GM18502 (cell line): ENCODE measurements at regions not wholly inside any gene's neighbourhood (a gene's known extent, or its start where the extent isn't known, plus 50 kb on each side); places are given as distances from the start of the nearest gene placed in this dataset.
"Not testable (repeated sequence)": the region's sequence is repeated elsewhere in the genome, so short reads cannot be mapped to it uniquely, and the experiment has no call there.

ENCODE experiments used
- ATAC-seq: cut with Tn5 transposase; IDR thresholded peaks from one replicate; pipeline ENCODE4 v1.9.1; 2021; ENCODE audit warnings: mild to moderate bottlenecking; ENCODE audit not compliant: unreplicated experiment, poor library complexity

DNA sequence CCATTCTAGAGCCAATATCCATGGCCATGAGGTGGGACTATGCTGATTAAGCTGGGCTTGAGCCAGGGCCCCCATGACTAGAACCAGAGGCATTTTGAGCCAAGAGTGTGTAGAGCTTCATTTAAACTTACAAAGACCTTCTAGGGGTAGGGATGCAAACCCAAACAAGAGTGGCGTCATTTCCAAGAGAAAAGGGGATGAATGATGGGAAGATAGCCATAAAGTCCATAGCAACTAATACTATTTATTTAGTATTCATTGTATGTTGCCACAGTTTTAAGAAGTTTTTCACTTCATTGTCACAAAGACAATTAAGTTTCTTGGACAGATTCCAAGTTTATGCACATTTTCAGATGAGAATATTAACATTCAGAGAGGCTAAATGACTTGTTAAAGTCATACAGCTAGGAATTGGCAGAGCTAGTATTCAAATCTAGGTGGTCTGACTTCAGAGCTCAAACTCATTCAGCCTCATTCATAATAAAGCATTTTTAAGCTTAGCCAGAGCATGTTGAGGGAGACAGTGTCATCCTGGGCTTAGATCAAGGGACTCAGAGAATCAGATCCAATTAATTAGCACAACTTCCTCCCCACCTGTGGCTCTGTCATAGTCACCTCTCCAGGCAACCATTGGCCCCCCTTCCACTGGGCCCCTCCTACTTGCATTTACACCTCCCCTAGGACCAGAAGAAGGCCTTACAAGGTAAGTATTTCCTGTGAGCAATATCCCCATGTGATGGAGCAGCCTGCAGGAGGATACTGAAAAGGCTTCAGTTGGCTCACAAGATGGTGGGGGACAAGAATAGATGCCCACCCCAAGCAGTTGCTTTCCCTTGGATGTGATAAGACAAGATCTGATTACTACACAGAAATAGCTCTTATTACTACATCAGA lies 95.0 kb upstream of the PCSK1 start:
- ATAC-seq, result no peak

DNA sequence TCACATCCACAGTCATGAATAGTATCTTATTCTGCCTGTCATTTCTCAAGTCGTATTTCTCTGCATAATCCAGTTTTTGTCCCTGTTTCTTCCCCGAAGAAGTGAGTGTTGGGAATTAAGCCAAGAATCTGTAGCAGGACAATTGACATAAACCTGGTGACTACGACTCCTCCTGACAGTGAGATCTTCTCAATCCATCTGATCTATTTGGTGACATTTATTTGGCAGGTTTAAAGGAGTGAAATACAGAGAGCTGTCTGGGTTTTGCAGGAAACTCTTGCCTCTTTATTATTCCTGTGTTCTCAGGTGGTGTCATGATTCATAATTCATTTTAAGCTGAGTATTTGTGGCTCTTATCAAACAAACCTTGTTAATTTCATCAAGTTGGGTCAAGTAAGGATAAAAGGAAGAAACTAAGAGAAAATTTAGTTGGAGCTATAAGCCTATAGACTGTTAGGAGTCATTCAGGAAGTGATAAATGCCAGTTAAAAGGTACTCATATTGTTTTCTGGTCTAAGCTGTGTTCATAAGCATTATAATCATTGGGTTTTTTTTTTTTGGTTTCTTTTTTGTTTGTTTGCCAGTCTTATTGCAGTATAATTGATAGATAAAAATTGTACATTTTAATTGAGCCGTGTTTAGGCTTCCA lies 95.9 kb upstream of the PCSK1 start:
- ATAC-seq, result no peak

DNA sequence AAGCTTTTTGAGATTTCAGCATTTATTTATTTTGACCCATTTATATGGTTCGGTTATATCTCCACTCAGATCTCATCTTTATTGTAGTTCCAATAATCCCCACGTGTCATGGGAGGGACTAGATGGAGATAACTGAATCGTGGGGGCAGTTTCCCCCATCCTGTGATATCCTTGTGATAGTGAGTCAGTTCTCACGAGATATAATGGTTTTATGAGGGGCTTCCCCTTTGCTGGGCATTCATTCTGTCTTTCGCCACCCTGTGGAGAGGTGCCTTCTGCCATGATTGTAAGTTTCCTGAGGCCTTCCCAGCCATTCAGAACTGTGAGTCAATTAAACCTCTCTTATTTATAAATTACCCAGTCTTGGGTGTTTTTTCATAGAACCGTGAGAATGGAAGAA lies 96.5 kb upstream of the PCSK1 start:
- no peak for ATAC-seq

DNA sequence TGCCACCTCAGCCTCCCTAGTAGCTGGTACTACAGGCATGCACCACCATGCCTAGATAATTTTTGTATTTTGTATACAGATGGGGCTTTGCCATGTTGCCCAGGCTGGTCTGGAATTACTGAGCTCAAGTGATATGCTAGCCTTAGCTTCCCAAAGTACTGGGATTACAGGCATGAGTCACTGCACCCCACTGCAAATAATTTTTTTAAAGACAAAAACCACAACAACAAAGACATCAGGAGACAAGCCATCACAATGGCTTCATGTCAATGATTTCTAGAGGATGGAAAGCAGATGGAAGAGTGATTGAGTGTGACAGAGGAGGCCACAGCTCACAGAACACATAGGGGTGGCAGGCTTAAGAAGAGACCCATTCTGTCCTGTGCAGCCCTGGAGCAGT lies 97.9 kb upstream of the PCSK1 start:
- ATAC-seq, result no peak

DNA sequence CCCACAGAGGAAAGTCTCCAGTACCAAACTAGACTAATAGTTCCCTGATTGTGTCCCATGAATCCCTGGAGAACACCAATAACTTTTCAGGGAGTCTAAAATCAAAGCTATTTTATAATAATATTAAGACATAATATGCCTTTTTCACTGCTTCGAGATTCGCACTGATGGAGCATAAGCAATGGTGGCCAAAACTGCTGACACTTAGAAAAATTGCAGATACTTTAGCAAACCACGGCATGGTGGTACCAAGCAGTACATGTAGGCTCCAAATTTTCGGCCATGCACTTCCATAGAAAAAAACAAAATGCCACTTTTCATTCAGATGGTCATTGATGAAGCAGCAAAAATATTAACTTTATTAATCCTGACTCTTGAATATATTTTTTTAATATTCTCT lies 100.3 kb upstream of the PCSK1 start:
- ATAC-seq, result no peak

DNA sequence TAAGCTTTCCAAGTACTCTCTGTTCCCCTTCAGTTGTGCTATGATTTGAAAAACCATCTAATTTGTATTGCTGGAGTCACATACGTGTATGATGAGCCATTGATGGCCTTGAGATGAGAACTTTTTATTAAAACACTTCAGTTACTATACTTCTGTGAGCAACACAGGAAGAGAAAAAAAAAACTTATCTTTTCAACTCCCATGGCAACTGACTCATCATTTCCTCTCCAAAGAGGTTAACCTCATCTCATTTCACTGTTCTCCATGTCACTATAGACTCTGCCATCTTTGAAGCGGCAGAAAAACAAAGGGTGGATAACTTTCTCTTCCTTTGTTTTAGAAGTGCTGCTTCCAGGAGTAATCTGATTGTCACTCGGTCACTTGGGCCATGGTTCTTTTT lies 104.3 kb upstream of the PCSK1 start:
- ATAC-seq, result no peak

DNA sequence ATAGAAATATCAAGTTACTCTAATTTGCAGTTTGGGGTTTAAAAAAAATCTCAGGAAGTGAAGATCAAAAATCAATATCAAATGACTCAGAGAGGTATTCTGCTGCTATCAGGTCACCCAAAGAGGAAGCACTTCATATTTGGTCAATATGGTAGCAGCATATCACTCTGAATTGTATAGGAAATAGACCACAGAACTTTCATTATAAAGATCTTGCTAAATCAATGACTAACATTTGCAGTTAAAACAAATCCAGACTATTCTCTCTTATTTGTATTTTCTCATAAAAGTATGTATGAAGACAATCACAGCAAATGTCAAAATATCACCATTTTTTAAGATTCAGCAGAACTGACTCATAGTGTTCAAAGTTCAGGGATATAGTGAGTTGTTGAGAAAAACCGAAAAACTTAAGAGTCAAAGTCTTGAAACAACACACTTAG lies 105.8 kb upstream of the PCSK1 start:
- ATAC-seq, result no peak

- ATAC-seq, result no peak
These were observed 113.1 kb upstream of the PCSK1 start for GRCh38 chr5:96546120-96546519.

- ATAC-seq, result no peak
These were observed 114.4 kb upstream of the PCSK1 start for GRCh38 chr5:96547486-96547885.

DNA sequence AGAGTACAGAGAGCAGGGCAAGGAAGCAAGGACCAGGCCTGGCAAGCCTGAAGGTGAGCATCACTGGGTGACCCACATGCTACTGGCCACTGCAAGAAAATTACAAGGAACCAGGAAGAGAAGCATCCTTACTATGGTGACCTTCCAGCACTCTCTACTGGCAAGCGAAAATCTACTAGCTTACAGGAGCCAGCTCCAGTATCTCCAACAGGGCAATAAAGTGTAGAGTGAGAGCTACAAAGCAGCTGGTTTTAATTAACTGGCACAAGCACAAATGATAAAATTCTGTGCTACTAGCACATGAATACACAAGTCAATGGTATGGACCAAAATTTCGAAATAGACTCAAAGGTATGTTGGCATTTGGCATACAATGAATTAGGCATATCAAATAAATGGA lies 113.3 kb upstream of the CAST start:
- ATAC-seq, result no peak

DNA sequence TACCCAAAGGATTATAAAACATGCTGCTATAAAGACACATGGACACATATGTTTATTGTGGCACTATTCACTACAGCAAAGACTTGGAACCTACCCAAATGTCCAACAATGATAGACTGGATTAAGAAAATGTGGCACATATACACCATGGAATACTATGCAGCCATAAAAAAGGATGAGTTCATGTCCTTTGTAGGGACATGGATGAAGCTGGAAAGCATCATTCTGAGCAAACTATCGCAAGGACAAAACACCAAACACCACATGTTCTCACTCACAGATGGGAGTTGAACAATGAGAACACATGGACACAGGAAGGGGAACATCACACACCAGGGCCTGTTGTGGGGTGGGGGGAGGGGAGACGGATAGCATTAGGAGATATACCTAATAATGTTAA lies 101.3 kb upstream of the CAST start:
- ATAC-seq, result not testable (repeated sequence)

DNA sequence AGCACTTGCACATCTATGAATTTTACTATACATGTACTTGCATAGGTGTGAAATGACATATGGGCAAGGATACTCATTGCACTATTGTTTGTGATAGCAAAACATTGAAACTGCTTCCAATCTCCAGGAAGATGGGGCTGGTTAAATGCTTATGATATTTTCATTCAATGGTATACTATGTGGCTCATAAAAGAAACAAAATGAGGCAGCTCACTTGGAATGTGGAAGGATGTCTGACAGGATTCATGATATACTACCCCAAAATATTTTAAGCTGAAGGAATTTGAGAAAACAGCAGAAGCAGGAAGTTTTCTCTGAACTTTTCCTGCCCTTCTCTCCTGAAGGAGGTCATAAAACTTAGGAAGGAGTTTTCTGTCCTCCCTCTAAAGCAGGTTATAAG lies 99.6 kb upstream of the CAST start:
- ATAC-seq, result no peak

DNA sequence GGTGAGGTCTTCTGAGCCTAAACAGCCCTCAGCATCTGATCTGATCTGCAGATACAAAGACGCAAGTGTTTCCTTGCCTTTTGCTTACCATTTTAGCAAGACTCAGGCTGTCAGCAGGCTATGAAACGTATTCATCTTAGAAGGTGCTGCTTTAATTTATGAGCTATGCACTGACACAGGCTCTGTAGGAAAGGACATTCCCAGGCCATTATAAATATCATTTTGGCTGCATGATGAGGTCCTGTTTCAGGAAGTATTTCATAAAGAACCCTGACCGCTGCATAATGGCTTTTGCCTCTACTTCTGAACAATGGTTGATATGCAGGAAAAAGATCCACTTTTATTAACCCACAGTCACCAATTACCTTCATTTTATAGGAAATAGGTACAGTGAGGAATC lies 98.4 kb upstream of the CAST start:
- ATAC-seq, result no peak

DNA sequence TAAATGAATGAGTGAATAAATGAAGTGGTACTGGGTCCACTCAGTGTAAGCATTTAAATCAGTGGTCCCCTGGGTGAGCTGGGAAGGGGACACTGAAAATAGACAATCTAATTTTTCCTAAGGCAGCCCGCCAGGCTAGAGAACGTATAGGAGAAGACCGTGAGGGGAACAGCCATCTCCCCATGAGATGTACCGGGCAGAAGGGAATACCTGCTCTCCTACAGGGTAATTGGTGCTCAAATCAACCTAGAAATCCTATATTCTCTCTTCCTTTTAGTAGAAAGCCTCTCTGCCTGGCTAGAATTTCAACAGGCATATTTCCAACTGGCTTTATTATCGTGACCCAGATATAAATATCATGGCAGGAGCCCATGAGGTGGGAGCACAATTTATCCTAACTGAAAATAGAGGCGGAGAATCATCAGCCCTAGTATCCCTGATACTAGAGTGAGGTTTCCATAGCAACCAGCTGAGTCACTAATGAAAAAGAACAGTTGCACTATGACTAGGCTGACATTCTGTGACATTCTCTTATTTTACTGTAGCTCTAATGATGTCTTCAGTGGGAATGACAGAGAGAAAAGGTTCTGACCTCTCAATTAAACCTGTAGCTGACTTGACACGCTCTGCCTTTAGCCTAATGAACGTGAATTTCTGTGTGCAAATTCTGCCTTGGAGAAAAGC lies 96.5 kb upstream of the CAST start:
- ATAC-seq, result peak; percentile 74

DNA sequence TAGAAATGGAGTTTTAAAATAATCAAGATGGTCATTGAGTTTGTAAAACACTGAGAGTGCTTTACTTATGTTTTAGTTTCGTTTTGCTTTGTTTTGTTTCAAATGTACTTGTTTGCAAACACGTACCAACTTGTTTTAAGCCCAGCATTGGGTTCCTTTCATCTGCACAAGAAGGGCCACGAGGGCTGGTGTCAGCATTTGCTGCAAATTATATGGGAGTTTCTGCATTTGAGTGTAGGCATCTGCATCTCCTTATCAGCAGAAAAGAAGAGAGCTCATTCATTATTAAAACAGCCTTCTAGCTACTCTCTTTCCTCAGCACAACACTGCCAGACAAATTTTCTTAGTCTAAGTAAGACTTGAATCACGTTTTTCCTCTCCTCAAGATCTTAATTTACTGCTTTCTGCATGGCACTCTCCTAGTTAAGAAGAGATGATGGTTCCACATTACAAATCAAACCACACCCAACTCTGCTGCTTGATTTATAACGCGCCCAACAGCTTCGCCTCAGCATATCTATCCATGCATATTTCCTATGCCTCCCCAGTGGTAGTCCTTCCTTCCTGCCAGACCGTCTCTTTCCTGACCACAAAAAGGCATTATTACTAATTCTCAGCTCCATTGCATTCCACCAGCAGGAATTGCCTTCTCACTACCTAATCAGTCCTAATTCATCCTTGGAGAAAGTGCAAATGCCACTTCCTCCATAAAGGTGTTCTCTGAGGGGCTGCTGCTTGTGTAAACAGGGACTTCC lies 95.2 kb upstream of the CAST start:
- no peak for ATAC-seq

GRCh38 chr5:96569332-96569731 lies 92.8 kb upstream of the CAST start:
- no peak for ATAC-seq

GRCh38 chr5:96569770-96570169 lies 92.4 kb upstream of the CAST start:
- ATAC-seq, result no peak

DNA sequence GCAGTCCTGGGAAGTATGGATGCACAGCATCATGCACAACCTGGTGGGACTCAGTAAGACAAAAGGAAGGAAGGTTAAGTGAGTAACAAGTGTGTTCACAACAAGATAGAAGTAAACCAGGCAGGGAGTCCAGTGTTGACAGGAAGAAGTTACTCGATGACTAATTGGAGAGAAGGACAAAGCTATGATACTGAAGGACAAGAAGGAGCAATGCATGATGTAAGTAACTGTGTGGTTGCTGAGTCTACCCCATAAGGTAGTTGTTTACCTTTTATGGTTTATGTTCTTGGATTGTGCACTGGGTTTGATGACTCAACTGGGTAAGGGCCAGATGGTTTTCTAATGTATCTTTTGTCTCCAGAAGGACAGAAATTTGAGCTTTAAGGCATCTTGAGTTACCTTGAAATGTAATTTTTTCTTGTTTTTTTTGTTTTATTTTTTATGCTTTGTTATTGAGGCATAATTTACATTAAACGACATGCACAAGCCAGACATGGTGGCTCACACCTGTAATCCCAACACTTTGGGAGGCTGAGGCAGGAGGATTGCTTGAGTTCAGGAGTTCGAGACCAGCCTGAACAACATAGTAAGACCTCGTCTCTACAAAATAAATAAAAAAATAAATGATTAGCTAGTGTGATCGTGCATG lies 89.2 kb upstream of the CAST start:
- ATAC-seq, result no peak

- no peak for ATAC-seq
These were observed 88.7 kb upstream of the CAST start for GRCh38 chr5:96573513-96573894.

DNA sequence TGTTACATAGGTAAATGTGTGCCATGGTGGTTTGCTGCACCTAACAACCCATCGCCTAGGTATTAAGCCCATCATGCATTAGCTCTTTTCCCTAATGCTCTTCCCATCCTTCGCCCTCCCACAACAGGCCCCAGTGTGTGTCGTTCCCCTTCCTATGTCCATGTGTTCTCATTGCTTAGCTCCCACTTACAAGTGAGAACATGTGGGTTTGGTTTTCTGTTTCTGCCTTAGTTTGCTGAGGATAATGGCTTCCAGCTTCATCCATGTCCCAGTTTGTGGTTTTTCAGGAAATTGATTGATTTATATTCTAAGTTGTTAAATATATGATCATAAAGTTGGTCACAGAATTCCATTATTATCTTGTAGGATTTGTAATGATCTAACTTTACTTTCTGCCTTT lies 85.3 kb upstream of the CAST start:
- ATAC-seq, result no peak
